Hematopoietic multipotent progenitor cell treated with erythropoietin and hydrocortisone succinate and interleukin-3 and kit ligand, for 4 days (in vitro differentiated cells): ENCODE measurements at regions not wholly inside any gene's neighbourhood (a gene's known extent, or its start where the extent isn't known, plus 50 kb on each side); places are given as distances from the start of the nearest gene placed in this dataset.

Source experiments
- DNase-seq: peaks from one replicate; pipeline ENCODE4 v3.0.0-alpha.2; 2015

- DNase-seq = no peak
These were observed 518.2 kb upstream of the GOT2 start for GRCh38 chr16:59252317-59252716.

GRCh38 chr16:59249011-59249410 is 514.9 kb upstream of the GOT2 start:
- peak; percentile 3 for DNase-seq

- DNase-seq = no peak
These were observed 508.4 kb upstream of the GOT2 start for GRCh38 chr16:59242556-59242955.

GRCh38 chr16:59238246-59238645 is 504.1 kb upstream of the GOT2 start:
- DNase-seq = no peak

- no peak for DNase-seq
These were observed 502.8 kb upstream of the GOT2 start for GRCh38 chr16:59236804-59237458.

GRCh38 chr16:59224401-59224800 is 490.3 kb upstream of the GOT2 start:
- DNase-seq = no peak

- DNase-seq = no peak
These were observed 485.9 kb upstream of the GOT2 start for GRCh38 chr16:59220011-59220410.

- no peak for DNase-seq
These were observed 482.2 kb upstream of the GOT2 start for GRCh38 chr16:59216291-59216690.

GRCh38 chr16:59214455-59214854 is 480.3 kb upstream of the GOT2 start:
- no peak for DNase-seq

GRCh38 chr16:59213952-59214351 is 479.8 kb upstream of the GOT2 start:
- peak; percentile 64 for DNase-seq

GRCh38 chr16:59212492-59213024 is 478.4 kb upstream of the GOT2 start:
- DNase-seq = peak; percentile 19

GRCh38 chr16:59210955-59211541 is 476.9 kb upstream of the GOT2 start:
- no peak for DNase-seq

GRCh38 chr16:59205403-59205802 is 471.3 kb upstream of the GOT2 start:
- no peak for DNase-seq

- DNase-seq = no peak
These were observed 470.5 kb upstream of the GOT2 start for GRCh38 chr16:59204589-59204988.

- no peak for DNase-seq
These were observed 468.2 kb upstream of the GOT2 start for GRCh38 chr16:59202233-59202862.

GRCh38 chr16:59201821-59202220 is 467.7 kb upstream of the GOT2 start:
- DNase-seq = no peak

GRCh38 chr16:59201160-59201559 is 467.0 kb upstream of the GOT2 start:
- no peak for DNase-seq

- DNase-seq = no peak
These were observed 464.4 kb upstream of the GOT2 start for GRCh38 chr16:59198487-59198886.

GRCh38 chr16:59195242-59195641 is 461.1 kb upstream of the GOT2 start:
- no peak for DNase-seq

- no peak for DNase-seq
These were observed 459.5 kb upstream of the GOT2 start for GRCh38 chr16:59193637-59194036.

- peak; percentile 60 for DNase-seq
These were observed 458.6 kb upstream of the GOT2 start for GRCh38 chr16:59192551-59193199.

- DNase-seq = no peak
These were observed 456.6 kb upstream of the GOT2 start for GRCh38 chr16:59190731-59191130.

GRCh38 chr16:59188029-59188428 is 453.9 kb upstream of the GOT2 start:
- DNase-seq = no peak
